ENCODE measurements at regions not wholly inside any gene's neighbourhood (a gene's known extent, or its start where the extent isn't known, plus 50 kb on each side); places are given as distances from the start of the nearest gene placed in this dataset.

- intact Hi-C loops (cut with micrococcal nuclease) = no loop called here
Measured at GRCh38 chr15:63454503-63455211, 49.7 kb upstream of the USP3 start.

All from T-helper 1 cell treated with Interleukin-12 subunit alpha and Interleukin-12 subunit beta and Interleukin-4 antibody, amounts not matched to agents 30 ng/mL and 1 ng/mL, for 36 hours (primary cell).